Lower lobe of right lung (tissue), 2 donors: ENCODE measurements at regions not wholly inside any gene's neighbourhood (a gene's known extent, or its start where the extent isn't known, plus 50 kb on each side); places are given as distances from the start of the nearest gene placed in this dataset.

Experiments
- ATAC-seq, 2 donors: fragments of 200-7000 bp; cut with Tn5 transposase; one replicate each; pipeline ENCODE4 v1.9.1; 2020 to 2022; ENCODE audit warnings: mild to moderate bottlenecking in 2 of 2, moderate library complexity in 2 of 2
- DNase-seq: peaks from one replicate; pipeline ENCODE4 v3.0.0-alpha.2; 2020
- H3K27ac ChIP-seq: fragments of 200-600 bp; one replicate; pipeline ENCODE4 v1.8.0; 2022
- H3K27me3 ChIP-seq: fragments of 200-600 bp; one replicate; pipeline ENCODE4 v1.8.0; 2022; ENCODE audit warnings: low read depth
- H3K36me3 ChIP-seq: fragments of 200-600 bp; one replicate; pipeline ENCODE4 v1.8.0; 2022; ENCODE audit warnings: mild to moderate bottlenecking
- H3K4me1 ChIP-seq: fragments of 200-600 bp; one replicate; pipeline ENCODE4 v1.8.0; 2022
- H3K4me3 ChIP-seq: fragments of 200-600 bp; one replicate; pipeline ENCODE4 v1.8.0; 2022; ENCODE audit warnings: mild to moderate bottlenecking
- H3K9me3 ChIP-seq: fragments of 200-600 bp; one replicate; pipeline ENCODE4 v1.8.0; 2022
- intact Hi-C: fragments of 100-400 bp; cut with DNase I; formaldehyde crosslinking; loops from one replicate; pipeline ENCODE4 v1.11.0; 2022
- TF ChIP-seq, protein P1 (sequence below): fragments of 200-600 bp; IDR thresholded peaks from one replicate; pipeline ENCODE4 v1.8.0; 2022; ENCODE audit warnings: antibody characterized with exemption, mild to moderate bottlenecking
- donor health status: DM: no; HTN: yes; CAD: no; lungs with severe emphysema.

DNA sequence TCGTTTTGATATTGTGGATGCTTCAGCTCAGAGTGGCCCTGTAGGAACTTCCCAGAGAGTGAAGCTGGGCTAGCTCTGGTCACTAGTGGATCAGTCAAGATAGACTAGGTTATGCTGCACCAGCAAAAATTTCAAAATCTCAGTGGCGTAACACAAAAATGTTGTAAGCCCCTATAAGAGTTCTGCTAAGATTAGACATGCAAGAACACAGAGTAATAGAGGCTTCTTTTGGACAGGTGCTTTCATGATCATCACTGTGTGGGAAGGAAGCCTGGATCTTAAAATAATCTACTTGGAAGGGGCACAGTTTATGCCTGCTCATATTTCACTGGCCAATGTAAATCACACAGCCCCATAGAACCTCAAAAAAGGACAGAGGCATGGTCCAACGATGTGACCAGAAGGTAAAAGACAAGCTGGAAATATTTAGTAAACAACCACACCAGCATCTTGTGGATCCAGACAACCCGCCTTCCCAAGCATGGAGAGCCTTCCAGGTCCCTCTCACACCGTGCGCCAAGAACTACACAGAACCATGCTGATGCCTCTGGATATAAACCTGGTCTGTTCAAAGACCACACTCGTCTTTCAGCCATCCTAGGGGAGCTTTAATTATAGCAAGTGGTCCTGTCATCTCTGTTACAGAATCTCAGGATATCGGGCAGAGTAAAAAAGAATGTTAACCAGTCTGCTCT is 554.3 kb downstream of the EPHB1 start:
- intact Hi-C loops = no loop called here
- no peaks in the 10 kb centered on the region for H3K27me3 ChIP-seq
- no peak overlapping the region for H3K27ac ChIP-seq
- H3K4me3 ChIP-seq = no peak overlapping the region
- no peak for ATAC-seq
- no peaks in the 10 kb centered on the region for H3K4me1 ChIP-seq
- H3K9me3 ChIP-seq = no peaks in the 10 kb centered on the region
- TF ChIP-seq, protein P1, sequence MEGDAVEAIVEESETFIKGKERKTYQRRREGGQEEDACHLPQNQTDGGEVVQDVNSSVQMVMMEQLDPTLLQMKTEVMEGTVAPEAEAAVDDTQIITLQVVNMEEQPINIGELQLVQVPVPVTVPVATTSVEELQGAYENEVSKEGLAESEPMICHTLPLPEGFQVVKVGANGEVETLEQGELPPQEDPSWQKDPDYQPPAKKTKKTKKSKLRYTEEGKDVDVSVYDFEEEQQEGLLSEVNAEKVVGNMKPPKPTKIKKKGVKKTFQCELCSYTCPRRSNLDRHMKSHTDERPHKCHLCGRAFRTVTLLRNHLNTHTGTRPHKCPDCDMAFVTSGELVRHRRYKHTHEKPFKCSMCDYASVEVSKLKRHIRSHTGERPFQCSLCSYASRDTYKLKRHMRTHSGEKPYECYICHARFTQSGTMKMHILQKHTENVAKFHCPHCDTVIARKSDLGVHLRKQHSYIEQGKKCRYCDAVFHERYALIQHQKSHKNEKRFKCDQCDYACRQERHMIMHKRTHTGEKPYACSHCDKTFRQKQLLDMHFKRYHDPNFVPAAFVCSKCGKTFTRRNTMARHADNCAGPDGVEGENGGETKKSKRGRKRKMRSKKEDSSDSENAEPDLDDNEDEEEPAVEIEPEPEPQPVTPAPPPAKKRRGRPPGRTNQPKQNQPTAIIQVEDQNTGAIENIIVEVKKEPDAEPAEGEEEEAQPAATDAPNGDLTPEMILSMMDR = no peak
- no peak for DNase-seq
- H3K36me3 ChIP-seq = no peaks in the 10 kb centered on the region

- intact Hi-C loops = no loop called here
Observed at GRCh38 chr3:135352213-135352612, 557.2 kb downstream of the EPHB1 start.

DNA sequence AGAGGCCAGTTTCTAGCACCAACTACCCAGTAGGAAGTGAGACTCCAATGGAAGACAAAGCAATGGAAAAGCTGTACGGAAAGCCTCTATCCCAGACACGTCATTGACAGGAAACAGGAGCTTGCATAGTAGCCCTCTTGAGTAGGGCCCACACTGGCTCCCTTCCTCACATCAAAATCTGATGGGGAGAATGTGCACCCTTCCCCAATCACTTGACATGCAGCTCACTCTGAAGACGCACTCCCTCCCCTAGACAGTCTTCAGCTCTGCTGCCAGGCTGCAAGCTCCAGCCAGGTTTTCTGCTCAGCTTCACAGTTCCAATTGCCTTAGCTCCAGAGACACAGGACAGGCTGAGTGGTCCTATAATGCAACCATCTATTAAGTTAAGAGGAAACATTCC is 567.8 kb downstream of the EPHB1 start:
- Histone ChIP-seq H3K27me3 (no peaks in the 10 kb centered on the region), H3K4me3 (no peak overlapping the region), H3K4me1 (no peaks in the 10 kb centered on the region), H3K27ac (no peak overlapping the region), H3K36me3 (no peaks in the 10 kb centered on the region), H3K9me3 (no peaks in the 10 kb centered on the region)
- DNase-seq (no peak), ATAC-seq (no peak)
- intact Hi-C loops = no loop called here
- TF ChIP-seq, protein P1 = no peak

More at GRCh38 chr3:135352213-135352612, 557.2 kb downstream of the EPHB1 start:
- Histone ChIP-seq H3K27ac (no peak overlapping the region), H3K36me3 (no peaks in the 10 kb centered on the region), H3K27me3 (no peaks in the 10 kb centered on the region), H3K4me3 (no peak overlapping the region), H3K4me1 (no peaks in the 10 kb centered on the region), H3K9me3 (no peaks in the 10 kb centered on the region)
- no peak for DNase-seq
- TF ChIP-seq, protein P1 = no peak
- no peak for ATAC-seq

DNA sequence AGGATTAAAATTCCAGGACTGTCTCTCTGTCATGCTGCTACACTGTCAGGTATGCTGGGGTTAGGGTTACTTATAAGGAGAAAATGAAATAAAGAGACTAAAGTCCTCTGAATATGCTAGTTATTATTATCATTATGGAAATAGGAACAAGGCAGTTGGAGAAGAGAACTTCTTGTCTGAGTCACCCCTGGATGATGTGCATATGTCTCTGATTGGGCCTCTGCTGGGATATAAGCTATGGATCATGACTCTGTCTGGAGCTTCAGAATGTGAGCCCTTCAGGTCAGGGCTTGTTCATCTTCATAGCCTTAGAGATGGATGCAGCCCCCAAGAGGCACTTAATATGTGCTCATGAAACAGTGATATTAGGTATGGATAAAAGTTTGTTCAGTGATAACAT is 569.6 kb downstream of the EPHB1 start:
- intact Hi-C loops = no loop called here
- no peaks in the 10 kb centered on the region for H3K4me1 ChIP-seq
- TF ChIP-seq, protein P1 = no peak
- H3K9me3 ChIP-seq = no peaks in the 10 kb centered on the region
- no peaks in the 10 kb centered on the region for H3K36me3 ChIP-seq
- no peaks in the 10 kb centered on the region for H3K27me3 ChIP-seq
- ATAC-seq (no peak), DNase-seq (no peak)
- no peak overlapping the region for H3K27ac ChIP-seq
- H3K4me3 ChIP-seq = no peak overlapping the region

DNA sequence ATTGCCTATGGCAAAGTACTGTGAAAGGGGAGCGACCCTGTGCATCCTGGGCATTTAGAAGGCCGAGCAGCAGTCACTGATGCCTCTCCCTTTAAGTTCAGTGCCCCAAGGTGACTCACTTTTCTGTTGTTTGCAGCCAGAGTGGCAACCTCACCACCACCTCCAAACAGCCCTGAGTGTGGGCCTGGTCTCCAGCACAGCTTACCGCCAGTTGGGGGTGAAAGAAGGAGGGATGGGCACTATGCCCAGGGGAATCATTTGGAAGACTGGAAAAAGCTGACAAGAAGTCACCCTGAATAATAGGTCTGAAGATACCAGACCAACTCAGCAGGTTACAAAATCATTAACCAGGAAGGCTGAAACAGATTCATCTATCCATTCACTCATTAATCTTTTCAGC is 571.8 kb downstream of the EPHB1 start:
- no peak for DNase-seq
- Histone ChIP-seq H3K4me1 (no peaks in the 10 kb centered on the region), H3K27me3 (no peaks in the 10 kb centered on the region), H3K36me3 (no peaks in the 10 kb centered on the region), H3K27ac (no peak overlapping the region), H3K4me3 (no peak overlapping the region), H3K9me3 (no peaks in the 10 kb centered on the region)
- no peak for ATAC-seq
- intact Hi-C loops = no loop called here
- TF ChIP-seq, protein P1 = no peak
